Pulmonary artery endothelial cell (primary cell): ENCODE measurements at regions not wholly inside any gene's neighbourhood (a gene's known extent, or its start where the extent isn't known, plus 50 kb on each side); places are given as distances from the start of the nearest gene placed in this dataset.

Source experiments
- DNase-seq: peaks from one replicate; pipeline ENCODE4 v3.0.0-alpha.2; 2011; ENCODE audit warnings: low read depth, low spot score

DNA sequence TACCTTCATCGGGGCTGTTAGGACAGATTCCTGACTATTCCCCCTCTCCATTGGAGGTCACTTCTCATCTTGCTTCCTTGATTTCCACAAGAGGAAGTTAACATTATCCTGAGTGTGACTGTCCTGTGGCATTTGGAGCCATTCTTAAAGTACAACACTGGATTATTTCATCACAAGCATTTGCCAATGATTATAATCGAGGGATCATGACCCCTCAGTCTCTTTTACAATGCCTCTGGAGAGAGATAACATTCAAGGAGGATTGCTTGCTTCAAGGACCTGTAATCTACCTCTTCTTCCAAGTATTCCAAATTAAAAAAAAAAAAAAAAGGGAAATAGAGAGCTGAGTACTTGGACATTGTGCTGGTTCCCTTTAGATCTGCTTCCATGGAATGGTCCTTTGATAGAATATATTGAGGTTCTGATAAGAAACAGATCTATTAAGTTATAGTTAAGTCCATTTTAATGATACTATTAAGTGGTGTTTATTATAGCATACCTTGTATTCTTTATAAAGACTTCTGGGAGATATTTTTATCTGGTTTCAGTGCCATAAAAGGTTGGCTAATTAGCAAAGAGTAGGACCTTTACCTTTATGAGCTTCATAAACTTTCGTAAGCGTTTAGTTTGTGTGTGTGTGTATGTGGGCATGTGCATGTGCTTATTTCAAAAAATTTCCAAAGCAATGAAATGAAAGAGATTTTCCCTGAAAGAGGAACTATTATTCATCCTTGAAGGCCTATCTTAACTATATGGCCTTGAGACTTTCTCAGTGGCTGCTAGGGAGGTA lies 469.1 kb downstream of the DHX35 start:
- DNase-seq: no peak

- no peak for DNase-seq
Measured at GRCh38 chr20:39429726-39430125, 467.6 kb downstream of the DHX35 start.

DNA sequence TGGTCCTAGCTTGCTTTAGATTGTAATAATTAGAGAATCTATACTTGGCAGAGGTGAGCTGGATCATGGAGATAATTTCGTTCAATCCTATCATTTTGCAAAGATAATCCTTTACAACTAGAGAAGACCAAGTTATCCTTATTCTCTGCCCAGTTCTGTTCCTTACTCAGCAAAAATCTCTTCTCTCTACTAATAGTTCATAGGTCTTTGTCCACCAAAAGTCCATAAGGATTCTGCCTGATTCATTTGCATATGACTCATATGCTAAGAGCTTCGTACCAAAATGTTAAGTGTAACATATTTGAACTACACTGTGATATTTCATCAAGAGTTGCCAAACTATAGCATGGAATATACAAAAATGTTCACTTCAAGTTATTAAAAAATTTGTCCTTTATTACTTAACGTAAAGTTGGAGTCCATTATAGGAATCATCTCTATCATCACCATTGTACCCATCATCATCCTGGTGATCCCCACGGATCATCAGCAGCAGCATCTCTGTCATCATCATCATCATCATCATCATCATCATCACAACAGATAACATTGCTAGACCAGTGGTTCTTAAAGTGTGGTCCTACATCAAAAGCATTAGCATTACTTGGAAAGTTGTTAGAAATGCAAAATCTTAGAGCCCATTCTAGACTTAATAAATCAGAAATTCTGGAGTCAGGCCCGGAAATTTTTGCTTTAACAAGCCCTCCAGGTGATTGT lies 463.0 kb downstream of the DHX35 start:
- no peak for DNase-seq

DNA sequence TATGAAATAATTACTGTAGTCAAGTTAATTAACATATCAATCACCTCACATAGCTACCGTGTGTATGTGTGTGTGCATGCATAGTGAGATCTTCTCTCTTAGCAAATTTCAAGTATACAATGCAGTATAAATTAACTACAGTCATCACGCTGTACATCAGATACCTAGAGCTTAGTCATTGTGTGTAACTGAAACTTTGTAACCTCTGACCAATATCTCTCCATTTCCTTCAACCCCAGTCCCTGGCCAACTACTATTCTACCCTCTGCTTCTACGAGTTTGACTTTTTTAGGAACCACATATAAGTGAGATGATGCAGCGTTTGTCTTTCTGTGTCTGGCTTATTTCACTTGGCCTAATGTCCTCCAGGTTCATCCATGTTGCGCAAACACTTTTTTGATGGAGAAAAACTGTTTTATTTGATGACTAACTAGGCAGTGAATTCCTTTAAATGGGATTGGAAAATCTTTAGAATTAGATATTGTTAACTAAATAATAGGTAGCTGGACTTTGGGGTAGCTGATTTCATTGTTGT lies 459.5 kb downstream of the DHX35 start:
- no peak for DNase-seq

DNA sequence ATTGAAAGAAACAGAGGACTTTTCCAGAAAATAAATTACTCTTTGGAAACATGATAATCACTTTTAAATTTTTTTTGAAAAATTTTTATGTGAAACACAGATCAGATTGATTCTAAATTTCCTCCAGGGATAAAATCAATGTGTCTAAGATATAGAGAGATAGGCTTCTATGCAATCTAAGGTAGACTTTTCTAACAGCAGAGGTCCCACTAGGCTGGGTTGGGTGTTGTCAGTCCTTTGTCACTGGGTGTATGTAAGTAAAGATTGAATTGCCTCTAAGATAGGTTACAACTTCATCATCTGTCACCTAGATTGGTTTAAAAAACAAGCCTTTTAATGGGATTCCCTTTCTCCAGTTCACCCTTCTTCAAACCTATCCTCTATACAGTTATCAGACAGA lies 449.9 kb downstream of the DHX35 start:
- DNase-seq: no peak

GRCh38 chr20:39399463-39399862 lies 437.3 kb downstream of the DHX35 start:
- no peak for DNase-seq

DNA sequence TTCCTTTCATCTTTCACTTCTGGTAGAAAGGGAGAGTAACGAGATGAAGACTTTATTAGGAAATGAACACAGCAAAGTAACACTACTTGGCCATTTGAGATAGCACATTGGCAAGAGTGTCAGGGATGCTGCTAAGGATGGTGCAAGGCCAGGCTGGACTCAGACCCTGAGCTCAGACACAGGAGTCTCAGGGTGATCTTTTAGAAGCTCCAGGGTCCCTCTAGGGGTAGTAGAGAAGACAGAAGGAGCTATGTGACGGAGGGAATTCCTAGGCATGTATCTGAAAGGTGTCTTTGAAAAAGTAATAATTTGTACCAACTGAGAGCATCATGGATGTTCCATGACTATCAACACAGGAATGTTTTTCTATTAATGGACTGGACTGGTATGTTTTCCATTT lies 436.5 kb downstream of the DHX35 start:
- DNase-seq: no peak

- no peak for DNase-seq
Measured at GRCh38 chr20:39397646-39398045, 435.5 kb downstream of the DHX35 start.

DNA sequence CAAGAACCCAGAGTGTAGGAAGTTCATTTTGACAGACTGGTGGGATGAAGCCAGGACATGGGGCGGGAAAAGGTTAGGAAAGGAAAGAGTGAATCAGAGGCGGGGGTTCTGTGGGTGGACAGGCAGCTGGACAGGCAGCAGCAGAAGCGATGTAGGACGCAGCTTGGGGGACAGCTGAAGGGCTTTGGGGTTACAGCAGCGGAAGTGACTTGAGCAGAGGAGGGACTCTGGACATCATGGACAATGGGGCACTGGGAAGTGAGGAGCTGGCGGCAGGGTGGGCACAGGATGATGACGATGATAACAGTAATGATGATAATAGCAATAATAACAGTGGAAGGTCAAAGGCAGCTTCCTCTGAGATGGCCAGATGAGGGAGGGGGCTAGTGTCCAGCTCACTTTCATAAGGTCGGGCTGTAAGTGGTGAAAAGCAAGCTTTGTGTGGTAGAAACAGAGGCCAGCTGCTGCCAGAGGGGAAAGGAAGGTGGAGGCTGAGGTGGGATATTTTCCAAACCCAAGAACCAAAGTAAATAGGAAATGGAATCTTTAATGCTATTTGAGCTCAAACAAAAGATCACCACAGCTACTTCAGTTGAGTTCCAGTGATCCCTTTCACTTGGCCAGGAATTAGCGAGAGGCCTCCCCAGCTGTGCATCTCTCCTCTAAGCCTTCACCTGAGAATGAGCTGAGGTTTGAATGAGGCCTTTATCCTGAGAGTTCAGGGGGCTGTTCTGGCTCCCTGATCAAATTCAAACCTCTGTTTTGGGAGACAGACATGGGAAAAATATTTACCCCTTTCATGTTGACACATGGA lies 433.5 kb downstream of the DHX35 start:
- no peak for DNase-seq

DNA sequence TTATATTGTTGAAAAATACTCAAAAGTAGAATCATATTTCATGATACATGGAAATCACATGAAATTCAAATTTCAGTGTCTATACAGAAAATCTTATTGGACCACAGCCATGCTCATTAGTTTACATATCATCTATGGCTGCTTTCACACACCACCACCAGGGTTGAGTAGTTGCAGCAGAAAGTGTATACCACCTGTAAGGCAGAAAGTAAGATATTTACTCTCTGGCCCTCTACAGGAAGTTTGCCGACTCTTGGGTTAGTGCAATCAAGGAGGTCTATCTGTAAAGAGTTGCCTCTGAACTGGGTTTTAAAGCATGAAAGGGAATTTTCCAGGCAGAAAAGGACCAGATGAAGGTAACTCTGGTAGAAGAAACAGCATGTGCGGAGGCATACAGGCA lies 432.3 kb downstream of the DHX35 start:
- DNase-seq: no peak

GRCh38 chr20:39390186-39390585 lies 428.0 kb downstream of the DHX35 start:
- no peak for DNase-seq

DNA sequence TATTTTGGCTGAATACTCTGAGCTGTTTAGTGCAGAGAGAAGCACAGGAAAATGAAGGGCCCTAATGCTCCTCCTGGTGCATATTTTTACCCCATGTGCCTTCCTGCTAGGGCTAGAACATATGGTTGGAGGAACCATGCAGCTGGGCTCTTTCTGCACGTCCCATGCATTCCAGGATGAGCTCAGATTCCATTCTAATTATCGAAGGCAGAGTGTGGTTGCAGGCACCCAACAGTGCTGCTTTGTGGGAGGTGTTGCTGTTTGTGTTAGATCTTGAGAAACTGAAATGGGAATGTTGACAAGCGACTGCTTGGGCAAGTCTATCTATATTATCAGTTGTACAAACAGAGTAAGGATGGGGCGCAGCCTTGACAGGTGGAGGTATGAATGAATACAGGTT lies 419.5 kb downstream of the DHX35 start:
- no peak for DNase-seq

DNA sequence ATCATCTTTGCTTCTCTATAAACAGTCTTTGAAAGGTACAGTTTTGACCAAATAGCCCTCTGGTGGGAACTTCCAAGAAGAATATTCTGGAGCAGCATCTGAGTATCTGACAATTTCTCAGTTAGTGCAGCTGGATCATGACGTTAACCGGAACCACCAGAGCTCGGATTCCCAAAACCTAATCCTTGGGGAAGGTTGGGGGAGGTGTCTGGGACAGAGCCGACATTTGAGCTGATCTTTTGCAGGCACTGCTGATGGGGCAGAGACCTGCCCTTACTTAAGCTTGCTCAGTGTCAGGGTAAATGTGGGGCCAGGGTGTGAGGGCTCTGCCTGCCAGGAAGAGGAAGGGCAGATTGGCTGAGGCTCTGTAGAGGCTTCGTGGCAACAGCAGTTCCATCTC lies 416.6 kb downstream of the DHX35 start:
- no peak for DNase-seq

- DNase-seq: no peak
Measured at GRCh38 chr20:39376788-39377187, 414.6 kb downstream of the DHX35 start.

DNA sequence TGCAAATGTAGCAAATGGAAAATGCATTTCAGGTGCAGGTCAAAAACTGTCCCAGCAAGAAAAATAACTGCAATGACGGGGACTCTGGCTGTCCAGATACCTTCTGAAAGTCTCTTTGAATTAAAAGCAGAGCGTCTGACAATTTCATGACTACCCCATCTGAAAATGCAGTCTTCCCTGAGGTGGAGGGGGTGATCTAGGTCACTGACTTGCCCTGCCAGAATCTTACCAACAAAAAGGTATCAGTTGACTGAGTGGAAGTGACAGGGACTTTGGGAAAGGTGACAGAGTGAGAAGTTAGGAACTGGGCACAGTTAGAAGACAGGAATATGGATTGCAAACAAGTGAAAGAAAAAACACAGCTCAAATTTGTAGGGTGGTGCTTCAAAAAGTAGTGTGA lies 402.2 kb downstream of the DHX35 start:
- DNase-seq: no peak

DNA sequence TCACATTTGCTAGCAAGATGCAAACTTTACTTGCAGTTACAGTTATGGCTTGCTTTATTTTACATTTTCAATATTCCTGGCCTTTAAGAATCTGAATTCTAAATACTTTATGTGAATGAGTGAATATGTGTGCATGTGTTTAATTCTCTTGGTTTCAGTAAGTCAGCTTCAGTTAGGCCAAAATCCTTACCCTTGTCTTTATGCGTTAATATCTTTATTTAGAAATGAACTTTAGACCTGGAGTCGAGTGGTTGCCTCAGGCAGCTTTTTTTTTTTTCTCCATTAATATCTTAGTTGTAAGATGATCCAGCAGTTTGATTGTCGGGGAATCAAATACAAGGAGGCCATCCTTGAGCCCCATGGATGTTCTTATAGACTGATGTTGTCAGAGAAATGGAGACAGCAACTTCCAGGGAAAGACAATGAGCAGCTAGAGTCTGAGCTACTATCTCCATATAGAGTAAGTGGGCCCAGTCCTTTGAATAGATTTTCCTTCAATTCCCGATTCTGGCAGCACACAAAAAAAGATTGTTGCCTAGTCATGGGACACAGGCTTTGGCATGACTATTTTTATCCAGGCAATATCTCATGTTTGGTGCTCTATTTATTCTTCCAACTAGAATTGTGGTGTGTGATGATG lies 398.0 kb downstream of the DHX35 start:
- DNase-seq: no peak

DNA sequence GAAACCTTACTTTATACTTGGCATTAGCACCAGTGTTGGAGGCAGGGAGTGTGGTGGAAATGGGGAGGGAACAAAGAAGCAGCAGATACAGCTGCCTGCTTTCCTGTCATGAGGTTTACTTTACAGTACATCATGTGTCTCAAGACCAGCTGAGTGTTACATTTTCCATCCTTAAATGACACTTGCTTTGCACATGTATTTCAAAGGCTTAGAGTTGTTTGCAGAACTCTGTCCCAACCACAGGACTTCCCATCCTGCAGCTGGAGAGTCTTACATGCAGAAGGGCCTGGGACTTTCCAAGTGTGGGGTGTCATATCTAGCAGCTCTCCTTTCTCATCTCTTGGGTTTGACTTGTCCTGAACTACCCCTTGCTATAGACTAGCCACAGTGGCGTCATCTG lies 395.9 kb downstream of the DHX35 start:
- DNase-seq: no peak

DNA sequence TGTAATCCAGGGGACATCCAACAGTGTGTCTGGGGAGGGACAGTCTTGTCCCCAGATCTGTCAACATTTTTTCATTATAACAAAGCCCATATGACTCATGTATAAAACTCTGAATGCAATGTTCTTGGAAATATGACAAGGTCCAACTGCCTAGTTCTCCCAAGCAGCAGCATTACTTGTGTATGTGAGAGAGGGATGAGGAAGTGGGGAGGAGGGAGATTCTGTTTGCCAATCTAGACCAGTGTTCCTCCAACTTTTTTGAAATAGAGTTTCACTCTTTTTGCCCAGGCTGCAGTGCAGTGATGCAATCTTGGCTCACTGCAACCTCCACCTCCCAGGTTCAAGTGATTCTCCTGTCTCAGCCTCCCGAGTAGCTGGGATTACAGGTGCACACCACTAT lies 394.8 kb downstream of the DHX35 start:
- no peak for DNase-seq

DNA sequence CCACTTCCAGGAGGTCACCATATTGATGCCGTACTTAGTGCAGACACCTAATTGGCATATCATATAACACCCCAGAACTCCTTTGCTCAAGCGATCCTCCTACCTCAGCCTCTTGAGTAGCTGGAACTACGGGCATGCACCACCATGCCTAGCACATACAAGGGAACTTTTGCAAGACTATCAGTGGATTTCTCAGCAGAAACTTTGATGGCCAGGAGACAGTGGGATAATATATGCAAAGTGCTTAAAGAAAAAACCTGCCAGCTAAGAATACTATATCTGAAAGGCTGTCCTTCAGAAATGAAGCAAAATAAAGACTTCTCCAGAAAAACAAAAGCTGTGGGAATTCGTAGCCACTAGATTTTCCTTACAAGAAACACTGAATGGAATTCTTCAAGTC lies 387.1 kb downstream of the DHX35 start:
- DNase-seq: no peak

GRCh38 chr20:39347626-39348025 lies 385.5 kb downstream of the DHX35 start:
- DNase-seq: no peak

GRCh38 chr20:39342463-39342862 lies 380.3 kb downstream of the DHX35 start:
- DNase-seq: no peak
